ENCODE measurements at regions not wholly inside any gene's neighbourhood (a gene's known extent, or its start where the extent isn't known, plus 50 kb on each side); places are given as distances from the start of the nearest gene placed in this dataset.

DNA sequence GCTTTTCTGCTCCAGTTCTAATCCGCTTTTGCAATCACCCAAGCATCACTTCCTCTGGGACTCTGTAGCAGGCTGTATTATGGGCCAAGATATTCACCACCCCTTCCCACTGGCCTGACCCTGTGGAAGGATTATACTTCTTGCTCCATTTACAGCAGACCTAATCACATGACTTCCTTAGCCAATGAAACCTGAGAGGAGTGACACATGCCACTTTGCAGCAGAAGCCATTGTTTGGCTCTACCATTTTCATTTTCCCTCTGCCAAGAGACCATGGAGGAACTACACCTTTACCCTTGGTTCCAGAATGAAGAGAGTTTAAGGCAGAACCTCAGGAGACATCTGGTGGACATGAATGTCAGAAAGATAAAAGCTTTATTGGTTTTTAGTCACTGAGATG lies 134.9 kb upstream of the HSD17B12 start:
- no peak for DNase-seq

DNA sequence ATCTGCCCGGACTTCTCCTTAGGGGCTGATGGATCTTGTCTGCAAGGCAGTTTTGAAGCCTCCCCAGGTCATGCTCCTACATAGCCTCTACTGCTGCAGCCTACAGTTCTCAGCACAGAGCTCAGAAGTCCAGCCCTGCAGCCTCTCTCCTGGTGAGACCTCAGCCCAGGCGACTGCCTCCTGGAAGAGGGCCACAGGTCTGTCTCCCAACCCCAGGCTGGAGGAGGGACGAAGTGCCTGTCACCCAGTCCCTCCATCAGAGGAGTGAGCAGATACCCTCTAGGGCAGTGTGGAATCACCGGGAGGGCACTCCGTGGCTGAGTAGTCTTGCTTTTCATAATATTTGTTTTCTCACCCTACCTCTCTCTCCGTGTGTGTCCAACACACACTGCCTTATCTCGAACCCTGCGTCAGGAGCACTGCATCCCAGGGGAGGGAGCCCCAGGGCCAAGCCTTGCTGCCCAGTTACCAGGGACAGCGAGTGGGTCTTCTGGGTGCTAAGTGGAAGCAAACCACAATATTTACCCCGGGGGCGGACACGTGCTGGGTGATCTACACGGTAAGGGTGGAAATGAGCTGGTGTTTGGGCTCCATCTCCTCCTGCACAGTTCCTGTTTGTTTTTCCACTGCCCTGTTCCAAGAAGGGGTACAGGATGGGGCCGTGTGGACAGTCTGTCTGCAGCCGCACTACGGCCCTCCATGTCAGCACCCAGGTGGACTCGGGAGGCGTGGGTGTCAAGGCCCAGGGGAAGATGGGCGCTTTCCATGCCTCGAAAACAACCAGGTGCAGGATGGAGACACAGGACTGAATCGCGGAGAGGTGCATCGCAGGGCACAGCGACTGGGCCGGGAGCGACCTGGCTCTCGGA lies 133.7 kb upstream of the HSD17B12 start:
- DNase-seq: no peak

DNA sequence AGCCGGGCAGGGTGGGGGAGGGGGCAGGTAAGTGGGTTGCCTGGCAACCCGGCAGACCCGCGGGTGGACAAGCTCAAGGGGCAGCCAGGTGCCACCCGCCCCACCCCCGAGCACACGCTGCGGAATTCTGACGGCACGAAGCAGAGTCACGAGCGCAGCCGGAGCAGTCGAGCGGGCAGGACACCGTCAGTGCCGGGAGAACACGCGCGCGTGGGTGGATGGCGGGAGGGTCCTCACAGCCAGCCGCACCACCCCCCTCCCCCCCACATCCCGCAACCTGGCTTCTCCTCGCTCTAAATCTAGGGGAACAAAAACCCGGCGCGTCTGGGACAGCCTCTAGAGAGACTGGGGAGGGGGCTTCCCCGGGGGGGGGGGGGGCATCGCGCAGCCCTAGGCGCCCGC lies 133.1 kb upstream of the HSD17B12 start:
- peak; percentile 30 for DNase-seq

DNA sequence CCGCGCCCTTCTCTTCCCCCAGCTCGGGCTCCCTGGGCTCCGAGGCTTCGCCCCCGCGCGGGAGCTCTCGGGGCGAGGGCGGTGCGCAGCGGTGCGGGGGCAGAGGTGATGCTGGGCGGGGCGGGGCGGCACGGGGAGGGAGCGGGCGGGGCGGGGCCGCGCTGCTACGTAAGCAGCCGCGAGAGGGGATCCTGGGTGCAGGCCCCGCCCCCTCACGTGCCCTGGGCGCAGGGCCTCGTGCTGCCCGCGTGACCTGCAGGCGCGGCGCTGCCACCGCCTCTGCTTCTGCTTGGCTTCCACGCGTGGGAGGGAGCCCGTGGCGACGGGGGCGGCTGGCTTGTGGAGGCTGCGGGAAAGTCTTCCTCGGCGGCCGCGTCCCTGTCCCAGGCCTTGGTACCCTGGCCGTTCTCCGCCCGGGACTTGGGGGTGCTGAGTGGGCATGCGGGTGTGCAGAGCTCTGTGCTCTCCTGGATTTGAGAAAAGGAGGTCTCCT lies 132.6 kb upstream of the HSD17B12 start:
- DNase-seq: no peak

DNA sequence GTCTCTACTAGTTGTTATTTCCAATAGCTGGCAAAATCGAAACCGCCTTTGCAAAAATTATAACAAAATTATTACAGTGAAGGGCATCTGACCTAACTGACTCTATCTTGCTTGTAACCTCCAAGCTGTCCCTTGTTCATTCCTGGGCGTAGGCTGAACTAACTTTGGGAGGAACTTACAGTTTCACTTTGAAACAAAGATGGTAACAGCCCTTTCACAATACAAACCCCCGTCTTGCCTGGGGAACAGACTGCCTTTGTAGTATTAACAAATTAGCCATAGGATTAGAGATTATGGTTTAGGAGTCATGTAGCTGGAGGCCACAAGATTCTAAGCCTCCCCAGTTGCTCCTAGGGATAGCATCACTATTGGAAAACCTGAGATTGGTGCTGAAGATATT lies 131.6 kb upstream of the HSD17B12 start:
- no peak for DNase-seq

DNA sequence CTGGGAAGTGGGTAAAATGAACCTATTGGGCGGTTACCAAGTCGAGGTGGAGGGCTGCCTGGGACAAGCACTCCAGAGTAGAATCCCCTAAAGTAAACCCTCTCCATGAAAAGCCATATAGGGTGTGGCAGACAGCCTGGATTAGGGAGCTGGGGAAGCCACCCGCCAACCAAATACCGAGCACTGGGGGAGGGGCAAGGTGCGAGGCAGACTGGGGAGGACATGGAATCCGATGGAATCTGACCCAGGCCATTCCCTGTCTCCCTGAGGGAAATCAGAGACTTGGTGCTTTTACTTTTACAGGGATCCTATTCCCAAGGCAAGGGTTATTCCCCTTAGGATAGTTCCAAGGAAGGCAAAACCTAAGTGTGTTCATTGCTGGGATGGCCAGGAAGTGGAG lies 130.9 kb upstream of the HSD17B12 start:
- no peak for DNase-seq

DNA sequence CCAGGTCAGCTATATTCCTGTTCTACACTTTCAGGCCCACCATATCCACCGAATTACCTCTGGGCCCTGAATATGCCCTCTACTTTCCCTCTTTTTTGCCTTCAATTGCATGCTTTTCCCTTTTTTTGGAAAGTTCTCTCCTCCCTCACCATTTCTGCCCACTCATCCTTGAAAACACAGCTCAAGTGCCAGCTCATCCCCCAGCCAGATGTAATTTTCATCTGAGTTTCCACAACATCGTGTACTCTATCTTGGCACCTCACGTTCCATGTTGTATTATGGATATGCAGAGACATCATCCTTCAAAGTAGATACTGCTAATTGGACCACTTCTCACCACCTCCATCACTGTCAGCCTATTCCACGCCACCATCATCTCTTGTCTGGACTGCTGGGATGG lies 129.8 kb upstream of the HSD17B12 start:
- DNase-seq: no peak

DNA sequence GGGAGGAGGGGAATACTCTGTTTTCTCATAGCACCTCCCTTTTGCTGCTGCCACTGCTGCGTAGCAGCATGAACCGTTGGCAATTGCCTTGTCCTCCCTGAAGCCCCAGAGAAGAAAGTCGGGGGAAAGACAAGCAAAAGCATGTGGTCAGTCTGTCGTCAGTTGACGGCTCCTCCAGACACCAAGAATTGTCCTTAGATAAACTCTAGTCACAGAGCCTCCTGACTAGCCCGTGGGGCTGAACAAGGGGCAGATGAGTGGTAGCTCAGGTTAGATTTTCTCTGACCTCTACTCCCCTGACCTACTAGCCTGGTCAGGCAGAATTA lies 126.4 kb upstream of the HSD17B12 start:
- DNase-seq: no peak

DNA sequence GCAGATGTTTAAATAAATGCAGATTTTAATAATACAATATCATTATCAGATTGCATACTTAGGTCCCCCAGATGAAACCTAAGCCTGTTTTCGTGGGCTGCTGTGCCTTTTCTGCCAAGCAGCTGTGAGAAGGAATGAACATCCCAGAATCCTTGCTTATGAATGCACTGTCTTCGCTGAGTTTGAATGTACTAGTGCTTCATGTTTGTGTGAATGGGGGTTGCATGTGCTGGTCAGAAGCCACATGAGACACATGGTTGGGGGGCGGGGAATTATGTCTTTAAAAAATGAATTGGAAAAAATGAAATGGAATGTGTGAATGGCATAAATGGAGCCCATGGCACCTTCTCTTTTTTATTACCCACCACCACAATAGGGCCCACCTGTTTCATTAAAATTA lies 125.4 kb upstream of the HSD17B12 start:
- DNase-seq: no peak

DNA sequence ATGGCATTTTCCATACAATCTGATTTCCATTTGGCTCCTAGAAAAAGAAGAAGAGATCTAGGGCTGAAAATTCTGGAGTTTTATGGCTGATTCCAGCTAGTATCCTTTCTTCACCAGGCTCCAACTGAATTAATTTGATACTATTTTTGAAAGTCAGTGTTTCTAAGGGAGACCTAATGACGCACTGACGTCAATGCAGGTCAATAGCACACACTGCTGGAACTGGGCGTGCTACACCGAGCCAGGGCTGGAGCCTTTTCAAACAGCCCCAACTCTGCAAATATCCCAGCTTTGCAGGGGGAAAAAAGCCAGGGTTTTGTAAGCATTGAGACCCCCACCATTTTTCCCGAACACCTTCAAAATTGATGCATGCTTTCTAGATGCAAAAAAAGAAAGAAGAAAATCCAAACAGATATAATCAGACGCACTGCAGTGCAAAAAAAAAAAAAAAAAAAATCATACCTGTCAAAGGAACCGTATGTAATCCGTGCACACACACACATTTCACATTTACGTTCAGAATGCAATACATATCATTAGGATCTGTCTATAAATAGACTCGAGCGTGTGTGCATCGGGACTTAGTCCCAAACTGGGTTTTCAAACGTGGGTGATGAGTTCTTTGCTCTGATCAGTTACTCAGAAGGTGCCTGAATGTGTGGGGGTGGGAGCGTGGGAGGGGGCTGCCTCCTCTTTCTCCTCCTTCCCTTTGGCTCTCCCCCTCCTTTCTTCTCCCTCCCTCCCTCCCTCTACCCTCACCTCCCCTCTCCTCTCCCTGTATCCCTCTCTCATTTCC lies 124.5 kb upstream of the HSD17B12 start:
- DNase-seq: peak; percentile 73

DNA sequence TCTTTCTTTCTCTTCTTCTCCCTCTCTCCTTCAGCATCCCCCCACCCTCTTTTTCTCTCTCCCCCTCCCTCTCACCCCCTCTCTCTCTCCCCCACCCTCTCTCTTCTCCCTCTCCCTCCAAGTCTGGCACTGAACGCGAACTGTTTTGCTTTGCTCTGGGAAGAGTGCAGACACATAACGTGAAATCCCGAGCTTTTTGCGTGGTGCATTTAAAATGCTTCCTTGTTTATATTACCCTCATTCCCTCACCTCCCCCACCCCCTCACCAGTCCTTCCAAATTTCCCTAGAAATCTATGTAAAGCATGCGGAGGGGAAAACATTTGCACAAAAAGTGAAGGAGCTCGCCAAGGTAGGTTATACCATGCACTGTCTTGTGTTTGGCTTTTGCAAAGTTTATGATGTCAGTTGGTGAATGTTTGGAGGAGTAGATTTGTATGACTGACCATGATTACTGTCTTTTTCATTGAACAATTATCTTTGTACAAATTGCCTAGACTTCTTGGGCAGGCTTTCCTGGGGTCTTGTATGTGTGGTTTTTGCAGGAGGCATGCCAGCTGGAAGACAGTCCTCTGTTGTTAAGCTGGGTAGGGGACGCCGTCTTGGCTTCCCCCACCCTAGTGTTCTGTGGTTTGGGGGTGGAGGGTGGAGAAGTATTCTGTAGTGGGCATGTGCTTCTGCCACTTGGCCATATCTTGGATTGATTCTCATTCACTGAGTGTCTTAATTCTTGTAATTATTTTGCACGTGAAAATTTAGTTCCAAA lies 123.7 kb upstream of the HSD17B12 start:
- no peak for DNase-seq

DNA sequence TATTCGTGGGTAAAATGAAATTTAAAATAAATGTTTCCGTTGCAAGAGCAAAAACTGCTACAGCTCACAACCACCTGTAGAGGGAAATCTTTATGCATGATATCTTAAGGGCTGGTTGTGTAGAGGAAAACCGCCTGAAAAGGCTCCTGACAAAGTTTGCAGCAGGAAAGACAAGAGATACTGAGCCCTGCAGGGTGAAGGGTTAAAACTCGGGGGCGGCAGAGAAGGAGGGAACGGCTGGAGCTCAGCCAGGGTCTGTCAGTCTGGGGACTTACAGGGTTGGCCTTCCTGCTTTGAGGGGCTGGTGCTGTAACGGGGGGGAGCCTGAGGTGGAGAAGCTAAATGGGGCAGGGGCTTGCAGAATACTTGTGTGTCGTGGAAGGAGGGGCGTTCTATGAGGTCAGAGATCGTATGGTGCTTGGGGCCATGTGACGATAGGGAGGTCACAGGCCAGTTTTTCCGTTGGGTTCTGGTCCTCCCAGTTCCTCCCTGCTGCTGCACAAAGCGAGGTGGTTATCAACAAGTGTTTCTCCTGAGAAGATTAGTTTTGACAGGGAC lies 122.9 kb upstream of the HSD17B12 start:
- peak; percentile 46 for DNase-seq

DNA sequence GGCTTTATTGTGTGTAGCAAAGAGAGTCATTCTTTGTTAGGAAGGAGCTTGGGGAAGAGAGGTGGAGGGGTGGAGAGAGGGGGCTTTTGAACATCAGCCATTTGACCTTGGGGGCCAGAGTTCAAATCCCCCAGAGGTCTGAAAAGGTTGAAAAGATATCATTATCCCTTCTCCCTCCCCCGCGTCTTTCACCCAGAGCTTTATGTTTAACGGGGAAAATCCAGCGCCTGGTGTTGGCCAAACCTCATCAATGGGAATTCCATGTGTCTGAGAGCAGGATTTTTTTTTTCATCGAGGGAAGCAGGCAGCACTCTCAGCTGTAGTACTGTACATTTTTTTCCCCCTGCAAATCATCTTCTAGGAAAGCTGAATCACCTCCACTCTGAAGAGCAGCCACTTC lies 122.4 kb upstream of the HSD17B12 start:
- DNase-seq: peak; percentile 46

DNA sequence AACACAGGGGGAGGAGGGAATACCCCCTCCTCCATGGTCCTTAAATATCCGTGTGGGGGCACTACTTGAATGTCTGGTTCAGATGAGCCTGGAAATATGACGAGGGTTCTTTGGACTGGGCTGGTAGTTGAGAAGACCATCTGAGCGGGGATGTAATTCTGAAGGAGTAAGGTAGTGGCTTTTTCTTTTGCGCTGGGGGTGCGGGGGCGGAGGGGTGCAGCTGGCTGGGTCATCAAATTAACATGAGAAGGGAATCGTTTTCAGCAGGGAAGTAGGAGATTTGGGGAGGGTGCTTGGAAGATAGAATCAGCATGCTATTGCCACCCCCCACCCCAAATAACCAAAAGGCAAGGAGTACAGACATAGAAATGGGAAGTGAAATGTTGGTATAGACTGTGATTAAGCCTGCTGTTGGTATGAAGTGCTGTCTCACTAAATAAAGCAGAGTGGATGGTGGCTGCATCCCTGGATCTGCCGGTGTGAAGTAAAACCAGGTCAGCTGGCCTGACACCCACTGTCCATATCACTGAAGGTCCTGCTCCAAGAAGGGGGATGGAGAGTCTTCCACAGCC lies 121.9 kb upstream of the HSD17B12 start:
- no peak for DNase-seq

DNA sequence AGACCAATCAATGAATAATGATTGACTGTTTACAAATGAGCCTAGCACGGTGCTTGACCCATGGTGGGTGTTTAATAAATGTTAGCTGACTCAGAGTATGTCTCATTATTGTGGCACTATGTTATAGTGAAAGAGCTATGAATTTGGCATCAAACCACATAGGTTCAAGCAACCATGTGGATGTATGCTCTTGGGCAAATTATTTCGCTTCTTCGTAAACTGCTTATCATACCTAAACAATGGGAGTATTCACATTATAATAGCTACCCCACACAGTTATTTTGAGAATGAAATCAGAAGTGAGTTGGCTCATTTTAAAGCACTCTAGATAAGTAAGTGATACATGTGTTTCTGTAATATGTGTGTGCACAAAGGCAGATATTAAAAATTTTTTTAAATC lies 118.7 kb upstream of the HSD17B12 start:
- no peak for DNase-seq

DNA sequence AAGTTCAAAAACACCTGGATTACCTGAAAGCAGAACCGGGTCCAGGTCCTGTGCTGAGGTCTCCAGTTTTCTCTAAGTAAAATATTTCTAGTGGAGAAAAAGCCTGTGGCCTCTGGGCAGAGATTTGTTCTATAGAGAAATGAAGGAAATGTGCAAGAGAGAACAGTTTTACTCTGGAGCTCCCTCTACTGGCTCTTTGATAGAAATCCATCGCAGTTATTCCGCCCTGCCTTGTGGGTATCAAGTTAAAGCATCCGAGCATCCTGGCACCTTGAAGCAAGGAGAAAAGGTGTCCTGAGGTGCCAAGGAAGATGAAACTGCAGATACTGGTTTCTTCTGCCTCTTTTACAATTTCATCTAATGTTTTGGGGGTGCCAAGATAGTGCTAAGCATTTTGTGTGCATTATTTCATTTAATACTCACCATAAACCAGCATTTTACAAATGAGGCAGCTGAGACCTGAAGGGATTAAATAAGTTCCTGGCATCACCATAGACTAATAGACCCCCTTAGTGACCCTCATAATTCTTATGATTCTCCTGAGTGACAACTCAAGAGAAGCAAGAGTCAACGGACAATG lies 113.1 kb upstream of the HSD17B12 start:
- no peak for DNase-seq

DNA sequence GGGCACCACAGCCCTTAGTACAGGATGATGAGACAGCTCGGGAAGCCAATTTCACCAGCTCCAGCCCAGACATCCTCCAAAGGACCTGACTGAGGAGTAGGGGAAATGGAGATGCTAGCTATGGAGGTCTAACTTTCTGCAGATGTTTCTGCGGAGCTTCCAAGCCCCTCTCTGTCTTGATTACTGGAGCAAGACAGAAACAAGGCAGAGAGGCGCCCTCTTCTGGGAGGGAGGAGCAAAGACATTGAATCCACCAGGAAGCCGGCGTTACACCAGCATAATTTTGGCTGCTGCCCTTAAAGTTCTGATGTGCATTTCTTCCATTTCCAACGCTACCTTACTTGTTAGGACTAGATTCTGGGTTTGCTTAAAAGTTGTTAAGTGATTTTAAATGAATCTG lies 107.3 kb upstream of the HSD17B12 start:
- DNase-seq: no peak

DNA sequence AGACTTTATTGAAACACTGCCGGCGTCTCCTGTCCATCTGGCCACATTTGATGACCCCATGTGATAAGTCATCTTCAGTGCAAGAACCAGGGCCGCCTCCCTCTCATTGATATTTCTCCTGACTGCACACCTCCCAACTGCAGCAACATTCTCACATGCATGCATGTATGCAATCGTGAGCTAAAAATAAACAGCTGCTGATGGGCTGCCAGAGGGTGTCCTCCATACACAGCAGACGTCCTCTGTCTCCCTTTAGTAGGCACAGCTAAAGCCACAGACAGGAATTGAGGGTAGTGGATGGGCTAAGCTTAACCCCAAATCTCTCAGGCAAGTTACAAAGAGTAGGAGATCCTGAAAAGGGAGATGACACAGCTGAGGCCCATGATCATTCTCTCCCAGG lies 106.7 kb upstream of the HSD17B12 start:
- no peak for DNase-seq

DNA sequence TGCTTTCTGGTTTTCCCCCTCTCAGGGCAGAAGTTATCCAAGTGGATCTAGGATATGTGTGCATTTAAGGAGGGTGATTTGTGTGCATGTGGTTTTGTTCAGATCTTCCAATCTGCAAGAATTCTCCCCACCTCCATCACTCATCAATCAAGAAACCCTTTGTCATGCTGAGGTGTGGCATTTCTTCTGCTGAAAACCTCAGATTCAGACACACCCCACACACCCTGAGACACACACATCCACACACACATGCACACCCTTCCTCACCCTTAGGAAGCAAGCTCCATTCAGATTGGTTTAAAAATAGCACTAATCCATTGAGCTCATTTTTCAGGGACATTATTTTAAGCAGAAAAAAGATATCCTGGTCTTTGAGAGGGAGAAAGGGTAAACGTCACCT lies 106.1 kb upstream of the HSD17B12 start:
- DNase-seq: no peak

DNA sequence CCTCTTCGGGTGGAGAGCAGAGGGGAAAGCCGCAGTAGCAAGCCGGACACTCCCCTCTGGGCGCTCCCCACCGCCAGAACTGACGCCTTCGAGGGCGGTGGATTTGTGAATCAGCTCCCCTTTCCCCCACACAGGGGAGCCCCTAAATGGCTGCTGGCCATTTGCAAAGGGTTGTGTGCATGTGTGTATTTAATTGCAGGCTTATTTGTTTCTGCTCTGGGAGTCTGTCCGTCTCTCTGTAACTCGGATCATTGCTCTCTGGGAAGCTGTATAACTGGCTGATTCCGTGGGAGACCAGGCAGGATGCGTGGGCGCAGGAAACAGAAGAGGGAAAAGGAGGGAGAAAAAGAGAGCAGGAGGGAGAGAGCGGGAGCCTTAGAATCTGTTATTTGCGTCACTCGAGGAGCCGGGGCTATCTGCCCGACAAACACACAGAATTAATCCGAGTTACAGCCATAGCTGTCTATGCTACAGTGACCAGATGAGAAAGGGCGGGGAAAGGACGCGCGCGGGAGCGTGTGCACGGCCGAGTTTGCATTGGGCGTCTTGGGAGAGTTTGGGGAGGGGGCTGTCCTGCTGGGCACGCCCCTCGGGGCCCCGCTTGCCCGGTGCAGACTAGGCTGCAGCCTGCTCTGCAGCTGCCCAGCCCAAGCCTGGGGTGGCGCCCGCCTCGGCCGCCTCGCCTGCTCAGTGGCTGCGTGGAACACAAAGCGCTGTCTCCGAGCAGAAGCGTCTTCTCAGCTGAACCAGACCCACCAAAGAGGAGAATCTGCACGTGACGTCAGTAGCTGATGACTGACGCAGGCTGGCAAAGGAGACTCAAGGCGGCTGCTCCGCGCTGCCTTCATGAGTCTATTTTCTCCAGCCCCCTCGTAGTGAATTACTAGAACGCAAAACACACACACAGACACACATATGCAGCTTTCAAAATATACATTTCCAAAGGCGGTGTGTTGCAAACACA lies 105.3 kb upstream of the HSD17B12 start:
- DNase-seq: peak; percentile 75

DNA sequence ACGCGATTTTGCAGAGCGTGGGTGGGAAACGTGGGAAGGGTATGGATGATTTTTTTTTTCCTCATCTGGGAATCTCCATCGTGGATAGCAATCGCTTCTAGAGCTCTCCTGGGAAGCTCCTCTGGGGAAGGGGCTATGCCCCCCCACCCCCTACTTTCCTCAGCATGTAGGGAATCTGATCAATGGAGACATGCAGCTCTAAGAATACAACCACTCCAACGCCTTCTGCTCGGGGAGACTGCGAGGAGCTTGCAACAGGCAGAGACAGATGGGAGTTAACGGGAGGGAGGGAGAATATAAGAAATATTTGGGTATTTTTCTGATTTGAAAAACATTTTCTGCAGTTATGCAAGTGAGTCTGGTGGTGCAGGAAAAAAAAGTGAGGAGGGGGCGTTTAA lies 104.6 kb upstream of the HSD17B12 start:
- DNase-seq: no peak
